Astrocyte (in vitro differentiated cells and primary cell): ENCODE measurements at regions not wholly inside any gene's neighbourhood (a gene's known extent, or its start where the extent isn't known, plus 50 kb on each side); places are given as distances from the start of the nearest gene placed in this dataset.

Experiments used
- DNase-seq: peaks from one replicate; pipeline ENCODE4 v3.0.0-alpha.2; 2010; ENCODE audit warnings: low read depth
- FAIRE-seq: peaks from 2 replicates; lab custom pipeline; 2011; peaks lifted over from hg19 to GRCh38; lab: Jason Lieb, UNC
- H2AFZ ChIP-seq: 2 replicates; pipeline ENCODE4 v1.6.0; 2012; ENCODE audit warnings: low read depth, low read length, inconsistent platforms
- H3K27ac ChIP-seq: 2 replicates; pipeline ENCODE4 v1.5.1; 2011; ENCODE audit warnings: low read depth, low read length, inconsistent platforms
- H3K27me3 ChIP-seq: 2 replicates; pipeline ENCODE4 v1.6.0; 2011; ENCODE audit warnings: low read length, inconsistent platforms; ENCODE audit not compliant: insufficient read depth
- H3K36me3 ChIP-seq: 2 replicates; pipeline ENCODE4 v1.5.1; 2011; ENCODE audit warnings: low read length, inconsistent platforms; ENCODE audit not compliant: insufficient read depth
- H3K4me1 ChIP-seq: 2 replicates; pipeline ENCODE4 v1.5.1; 2011; ENCODE audit warnings: low read length, inconsistent platforms; ENCODE audit not compliant: insufficient read depth
- H3K4me2 ChIP-seq: 2 replicates; pipeline ENCODE4 v1.6.0; 2012; ENCODE audit warnings: low read length, inconsistent platforms
- H3K4me3 ChIP-seq: 2 replicates; pipeline ENCODE4 v1.5.1; 2011; ENCODE audit warnings: low read depth, mild to moderate bottlenecking, low read length, inconsistent platforms; ENCODE audit not compliant: insufficient read depth
- H3K79me2 ChIP-seq: 2 replicates; pipeline ENCODE4 v1.6.0; 2012; ENCODE audit warnings: mild to moderate bottlenecking, low read length, inconsistent platforms; ENCODE audit not compliant: insufficient read depth
- H3K9ac ChIP-seq: 2 replicates; pipeline ENCODE4 v1.6.0; 2012; ENCODE audit warnings: mild to moderate bottlenecking, low read length, inconsistent platforms
- H3K9me3 ChIP-seq: 2 replicates; pipeline ENCODE4 v1.5.1; 2012; ENCODE audit warnings: low read depth, mild to moderate bottlenecking, low read length, inconsistent platforms; ENCODE audit not compliant: insufficient read depth
- H4K20me1 ChIP-seq: 2 replicates; pipeline ENCODE4 v1.6.0; 2012; ENCODE audit warnings: low read length, inconsistent platforms; ENCODE audit not compliant: insufficient read depth
- H3K27ac Mint-ChIP-seq: one replicate; pipeline ENCODE4 v1.8.0; 2021; ENCODE audit warnings: mild to moderate bottlenecking, mixed read lengths; ENCODE audit not compliant: unreplicated experiment
- H3K27me3 Mint-ChIP-seq: one replicate; pipeline ENCODE4 v1.8.0; 2021; ENCODE audit warnings: low read depth, mixed read lengths; ENCODE audit not compliant: unreplicated experiment
- H3K36me3 Mint-ChIP-seq: one replicate; pipeline ENCODE4 v1.8.0; 2021; ENCODE audit warnings: low read depth, mixed read lengths; ENCODE audit not compliant: unreplicated experiment
- H3K4me1 Mint-ChIP-seq: one replicate; pipeline ENCODE4 v1.8.0; 2021; ENCODE audit warnings: low read depth, mixed read lengths; ENCODE audit not compliant: unreplicated experiment
- H3K4me3 Mint-ChIP-seq: one replicate; pipeline ENCODE4 v1.8.0; 2021; ENCODE audit warnings: mild to moderate bottlenecking, moderate library complexity, mixed read lengths; ENCODE audit not compliant: unreplicated experiment
- H3K9me3 Mint-ChIP-seq: one replicate; pipeline ENCODE4 v1.8.0; 2021; ENCODE audit warnings: mild to moderate bottlenecking, mixed read lengths; ENCODE audit not compliant: unreplicated experiment
- CTCF ChIP-seq: IDR thresholded peaks from 2 replicates; pipeline ENCODE4 v1.5.1; 2011; ENCODE audit warnings: low read depth, mild to moderate bottlenecking, inconsistent platforms, low read length, moderate library complexity; ENCODE audit not compliant: insufficient read depth
- EZH2 ChIP-seq: IDR thresholded peaks from 2 replicates; pipeline ENCODE4 v1.6.1; 2012; ENCODE audit warnings: mild to moderate bottlenecking, low read length, inconsistent platforms; ENCODE audit not compliant: insufficient read depth

GRCh38 chr3:135800071-135800549, 165.4 kb upstream of the PPP2R3A start:
- no peaks in the 10 kb centered on the region for H4K20me1 ChIP-seq
- Mint-ChIP-seq H3K9me3 (no peaks in the 10 kb centered on the region), H3K27ac (no peak overlapping the region), H3K4me1 (no peaks in the 10 kb centered on the region), H3K36me3 (no peaks in the 10 kb centered on the region), H3K27me3 (peaks cover 20% of the 10 kb centered on the region), H3K4me3 (no peak overlapping the region)
- no peak overlapping the region for H3K9ac ChIP-seq
- DNase-seq = no peak
- TF ChIP-seq EZH2 = no peak
- no peak for TF ChIP-seq CTCF
- no peak overlapping the region for H3K4me3 ChIP-seq
- no peak overlapping the region for H3K27ac ChIP-seq
- no peak for FAIRE-seq
- H3K27me3 ChIP-seq = no peaks in the 10 kb centered on the region
- H3K9me3 ChIP-seq = no peaks in the 10 kb centered on the region
- no peaks in the 10 kb centered on the region for H3K36me3 ChIP-seq
- no peaks in the 10 kb centered on the region for H3K4me1 ChIP-seq
- H3K4me2 ChIP-seq = no peak overlapping the region
- H2AFZ ChIP-seq = no peak overlapping the region
- no peaks in the 10 kb centered on the region for H3K79me2 ChIP-seq

- H3K9me3 ChIP-seq = no peaks in the 10 kb centered on the region
- no peaks in the 10 kb centered on the region for H3K36me3 ChIP-seq
- no peak for TF ChIP-seq CTCF
- TF ChIP-seq EZH2 = no peak
- H3K27me3 ChIP-seq = no peaks in the 10 kb centered on the region
- no peak overlapping the region for H3K27ac ChIP-seq
- H3K4me3 ChIP-seq = no peak overlapping the region
- Mint-ChIP-seq H3K27ac (no peak overlapping the region), H3K36me3 (no peaks in the 10 kb centered on the region), H3K4me1 (no peaks in the 10 kb centered on the region), H3K4me3 (no peak overlapping the region), H3K9me3 (no peaks in the 10 kb centered on the region), H3K27me3 (peaks cover 21% of the 10 kb centered on the region)
- DNase-seq = no peak
- no peaks in the 10 kb centered on the region for H4K20me1 ChIP-seq
- no peaks in the 10 kb centered on the region for H3K4me1 ChIP-seq
- no peak for FAIRE-seq
- H3K79me2 ChIP-seq = no peaks in the 10 kb centered on the region
- H3K4me2 ChIP-seq = no peak overlapping the region
- H2AFZ ChIP-seq = no peak overlapping the region
- no peak overlapping the region for H3K9ac ChIP-seq
Observed at GRCh38 chr3:135801018-135801417, 164.5 kb upstream of the PPP2R3A start.

- TF ChIP-seq CTCF (no peak), EZH2 (no peak)
- no peaks in the 10 kb centered on the region for H3K4me1 Mint-ChIP-seq
- no peaks in the 10 kb centered on the region for H3K9me3 Mint-ChIP-seq
- H3K36me3 Mint-ChIP-seq = no peaks in the 10 kb centered on the region
- H3K4me3 Mint-ChIP-seq = no peak overlapping the region
- H2AFZ ChIP-seq = no peak overlapping the region
- no peak overlapping the region for H3K9ac ChIP-seq
- no peaks in the 10 kb centered on the region for H3K36me3 ChIP-seq
- H4K20me1 ChIP-seq = no peaks in the 10 kb centered on the region
- H3K79me2 ChIP-seq = no peaks in the 10 kb centered on the region
- FAIRE-seq (no peak), DNase-seq (no peak)
- H3K27me3 Mint-ChIP-seq = peaks cover 24% of the 10 kb centered on the region
- no peak overlapping the region for H3K27ac ChIP-seq
- H3K4me1 ChIP-seq = no peaks in the 10 kb centered on the region
- no peaks in the 10 kb centered on the region for H3K9me3 ChIP-seq
- H3K27ac Mint-ChIP-seq = no peak overlapping the region
- no peak overlapping the region for H3K4me3 ChIP-seq
- no peak overlapping the region for H3K4me2 ChIP-seq
- no peaks in the 10 kb centered on the region for H3K27me3 ChIP-seq
Observed at GRCh38 chr3:135802171-135802570, 163.4 kb upstream of the PPP2R3A start.
